HL-60 (cell line): ENCODE measurements at regions not wholly inside any gene's neighbourhood (a gene's known extent, or its start where the extent isn't known, plus 50 kb on each side); places are given as distances from the start of the nearest gene placed in this dataset.

Source experiments
- CTCF ChIP-seq: IDR thresholded peaks from one replicate; pipeline ENCODE4 v1.5.1; 2011; ENCODE audit warnings: low read length, control low read depth, inconsistent platforms; ENCODE audit not compliant: insufficient read depth
- TF ChIP-seq, protein P1 (sequence below): IDR thresholded peaks from 2 replicates; pipeline ENCODE4 v1.6.1; 2012; ENCODE audit warnings: low read depth; ENCODE audit not compliant: insufficient replicate concordance

DNA sequence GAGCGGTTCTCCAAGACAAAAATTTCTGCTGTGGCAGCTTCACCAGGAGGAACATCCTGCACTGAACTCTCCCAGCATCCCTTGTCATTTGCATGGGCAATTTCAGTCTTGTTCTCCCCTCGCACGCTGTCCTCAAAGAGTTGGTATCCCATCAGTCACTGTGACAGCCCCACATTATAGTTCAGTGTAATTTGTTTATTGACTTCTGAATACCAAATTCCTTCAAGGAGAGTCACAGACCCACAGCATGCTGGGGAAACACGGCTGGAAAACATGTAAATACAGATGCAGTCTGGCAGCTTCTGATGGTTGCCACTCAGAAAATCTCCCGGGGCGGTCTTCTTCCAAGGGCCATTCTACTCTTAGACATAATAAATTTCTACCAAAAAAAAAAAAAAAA is 151.0 kb upstream of the NEBL start:
- TF ChIP-seq, protein P1, sequence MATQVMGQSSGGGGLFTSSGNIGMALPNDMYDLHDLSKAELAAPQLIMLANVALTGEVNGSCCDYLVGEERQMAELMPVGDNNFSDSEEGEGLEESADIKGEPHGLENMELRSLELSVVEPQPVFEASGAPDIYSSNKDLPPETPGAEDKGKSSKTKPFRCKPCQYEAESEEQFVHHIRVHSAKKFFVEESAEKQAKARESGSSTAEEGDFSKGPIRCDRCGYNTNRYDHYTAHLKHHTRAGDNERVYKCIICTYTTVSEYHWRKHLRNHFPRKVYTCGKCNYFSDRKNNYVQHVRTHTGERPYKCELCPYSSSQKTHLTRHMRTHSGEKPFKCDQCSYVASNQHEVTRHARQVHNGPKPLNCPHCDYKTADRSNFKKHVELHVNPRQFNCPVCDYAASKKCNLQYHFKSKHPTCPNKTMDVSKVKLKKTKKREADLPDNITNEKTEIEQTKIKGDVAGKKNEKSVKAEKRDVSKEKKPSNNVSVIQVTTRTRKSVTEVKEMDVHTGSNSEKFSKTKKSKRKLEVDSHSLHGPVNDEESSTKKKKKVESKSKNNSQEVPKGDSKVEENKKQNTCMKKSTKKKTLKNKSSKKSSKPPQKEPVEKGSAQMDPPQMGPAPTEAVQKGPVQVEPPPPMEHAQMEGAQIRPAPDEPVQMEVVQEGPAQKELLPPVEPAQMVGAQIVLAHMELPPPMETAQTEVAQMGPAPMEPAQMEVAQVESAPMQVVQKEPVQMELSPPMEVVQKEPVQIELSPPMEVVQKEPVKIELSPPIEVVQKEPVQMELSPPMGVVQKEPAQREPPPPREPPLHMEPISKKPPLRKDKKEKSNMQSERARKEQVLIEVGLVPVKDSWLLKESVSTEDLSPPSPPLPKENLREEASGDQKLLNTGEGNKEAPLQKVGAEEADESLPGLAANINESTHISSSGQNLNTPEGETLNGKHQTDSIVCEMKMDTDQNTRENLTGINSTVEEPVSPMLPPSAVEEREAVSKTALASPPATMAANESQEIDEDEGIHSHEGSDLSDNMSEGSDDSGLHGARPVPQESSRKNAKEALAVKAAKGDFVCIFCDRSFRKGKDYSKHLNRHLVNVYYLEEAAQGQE: no peak
- no peak for TF ChIP-seq CTCF
